GM12872 (cell line): ENCODE measurements at regions not wholly inside any gene's neighbourhood (a gene's known extent, or its start where the extent isn't known, plus 50 kb on each side); places are given as distances from the start of the nearest gene placed in this dataset.

Source experiments
- TF ChIP-seq, protein P1 (sequence below): IDR thresholded peaks from 3 replicates; pipeline ENCODE4 v1.5.1; 2011; ENCODE audit warnings: low read depth, mild to moderate bottlenecking, low read length, moderate library complexity; ENCODE audit not compliant: insufficient read depth

DNA sequence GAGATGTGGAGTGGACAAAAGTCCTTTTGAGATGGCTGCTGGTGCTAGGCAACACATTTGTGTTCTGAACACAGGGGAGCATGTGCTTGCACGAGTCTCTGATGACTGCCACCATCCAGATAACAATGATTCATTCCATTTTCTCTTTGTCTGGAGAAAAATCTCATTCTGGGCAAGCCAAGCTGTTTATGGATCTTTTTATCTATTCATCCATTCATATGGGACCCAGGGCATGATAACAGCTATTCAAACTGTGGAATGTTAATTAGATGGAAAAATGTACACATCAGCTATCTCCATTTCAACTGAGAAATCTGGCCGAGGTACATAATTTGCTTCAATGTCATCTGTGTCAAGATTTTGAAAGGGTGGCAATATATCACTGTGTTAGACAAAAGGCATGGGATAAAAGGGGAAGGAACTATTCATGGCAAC is 117.5 kb upstream of the ZBED5 start:
- TF ChIP-seq, protein P1, sequence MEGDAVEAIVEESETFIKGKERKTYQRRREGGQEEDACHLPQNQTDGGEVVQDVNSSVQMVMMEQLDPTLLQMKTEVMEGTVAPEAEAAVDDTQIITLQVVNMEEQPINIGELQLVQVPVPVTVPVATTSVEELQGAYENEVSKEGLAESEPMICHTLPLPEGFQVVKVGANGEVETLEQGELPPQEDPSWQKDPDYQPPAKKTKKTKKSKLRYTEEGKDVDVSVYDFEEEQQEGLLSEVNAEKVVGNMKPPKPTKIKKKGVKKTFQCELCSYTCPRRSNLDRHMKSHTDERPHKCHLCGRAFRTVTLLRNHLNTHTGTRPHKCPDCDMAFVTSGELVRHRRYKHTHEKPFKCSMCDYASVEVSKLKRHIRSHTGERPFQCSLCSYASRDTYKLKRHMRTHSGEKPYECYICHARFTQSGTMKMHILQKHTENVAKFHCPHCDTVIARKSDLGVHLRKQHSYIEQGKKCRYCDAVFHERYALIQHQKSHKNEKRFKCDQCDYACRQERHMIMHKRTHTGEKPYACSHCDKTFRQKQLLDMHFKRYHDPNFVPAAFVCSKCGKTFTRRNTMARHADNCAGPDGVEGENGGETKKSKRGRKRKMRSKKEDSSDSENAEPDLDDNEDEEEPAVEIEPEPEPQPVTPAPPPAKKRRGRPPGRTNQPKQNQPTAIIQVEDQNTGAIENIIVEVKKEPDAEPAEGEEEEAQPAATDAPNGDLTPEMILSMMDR: no peak

DNA sequence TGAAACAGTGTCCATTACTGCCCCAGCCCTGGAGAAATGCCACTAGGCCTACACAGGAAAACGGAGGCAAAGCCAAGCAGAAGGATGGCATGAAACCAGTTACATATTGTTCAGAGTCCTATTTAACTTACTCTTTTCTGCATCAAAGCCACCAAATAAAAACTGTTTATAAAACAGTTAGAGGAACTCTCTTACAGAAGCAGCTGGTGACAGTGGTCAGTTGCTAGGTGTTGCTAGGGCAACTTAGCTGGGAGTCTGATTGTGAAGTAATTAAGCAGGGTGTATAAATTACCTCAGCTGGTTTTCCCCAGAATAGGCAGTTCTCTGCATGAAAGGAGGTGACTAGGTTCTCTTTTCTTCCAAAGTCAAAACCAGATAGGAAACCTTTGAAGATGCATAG is 115.6 kb upstream of the ZBED5 start:
- TF ChIP-seq, protein P1: no peak

DNA sequence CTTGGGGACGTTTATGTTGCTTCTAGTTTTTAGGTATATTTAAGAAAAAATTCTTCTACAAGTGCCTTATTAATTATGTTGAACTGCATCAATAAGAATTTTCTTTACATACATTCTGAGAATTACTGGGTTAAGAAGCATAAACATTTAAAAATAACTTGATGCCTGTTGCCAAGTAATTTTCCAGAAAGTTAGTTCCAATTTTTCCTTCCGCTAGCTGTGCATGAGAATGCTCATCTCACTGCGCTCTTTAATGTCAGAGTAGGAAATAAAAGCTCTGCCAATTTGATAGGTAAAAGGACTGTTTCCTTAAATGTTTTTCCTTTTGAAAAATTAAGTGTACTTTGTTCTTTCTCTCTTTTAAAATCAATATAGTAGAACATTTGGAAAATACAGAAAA is 113.1 kb upstream of the ZBED5 start:
- TF ChIP-seq, protein P1: no peak

DNA sequence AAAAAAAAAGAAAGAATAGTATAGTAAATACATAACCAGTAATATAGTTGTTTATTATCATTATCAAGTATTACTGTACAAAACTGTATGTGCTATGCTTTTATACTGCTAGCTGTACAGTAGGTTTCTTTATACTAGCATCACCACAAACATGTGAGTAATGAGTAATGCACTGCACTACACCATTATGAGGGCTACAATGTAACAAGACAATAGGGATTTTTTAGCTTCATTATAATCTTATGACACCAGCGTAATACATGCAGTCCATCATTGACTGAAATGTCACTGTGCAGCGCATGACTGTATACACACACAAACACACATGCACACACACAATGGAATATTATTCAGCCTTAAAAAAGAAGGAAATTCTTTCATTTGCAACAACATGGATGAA is 111.5 kb upstream of the ZBED5 start:
- TF ChIP-seq, protein P1: no peak

DNA sequence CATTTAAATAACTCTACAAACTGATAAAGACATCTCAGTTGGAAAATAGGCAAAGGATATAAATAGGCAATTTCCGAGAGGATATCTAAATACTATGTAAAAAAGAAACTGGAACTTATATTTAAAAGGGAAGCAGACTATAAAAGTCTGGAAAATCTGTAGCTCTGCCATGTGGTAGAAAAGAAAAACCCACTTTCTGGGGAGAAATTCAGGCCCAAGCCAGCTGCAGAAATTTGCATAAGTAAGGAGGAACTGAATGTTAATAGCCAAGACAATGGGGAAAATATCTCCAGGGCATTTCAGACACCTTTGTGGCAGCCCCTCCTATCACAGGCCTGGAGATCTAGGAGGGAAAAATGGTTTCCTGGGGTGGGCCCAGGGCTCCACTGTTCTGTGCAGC is 97.8 kb upstream of the ZBED5 start:
- TF ChIP-seq, protein P1: no peak

DNA sequence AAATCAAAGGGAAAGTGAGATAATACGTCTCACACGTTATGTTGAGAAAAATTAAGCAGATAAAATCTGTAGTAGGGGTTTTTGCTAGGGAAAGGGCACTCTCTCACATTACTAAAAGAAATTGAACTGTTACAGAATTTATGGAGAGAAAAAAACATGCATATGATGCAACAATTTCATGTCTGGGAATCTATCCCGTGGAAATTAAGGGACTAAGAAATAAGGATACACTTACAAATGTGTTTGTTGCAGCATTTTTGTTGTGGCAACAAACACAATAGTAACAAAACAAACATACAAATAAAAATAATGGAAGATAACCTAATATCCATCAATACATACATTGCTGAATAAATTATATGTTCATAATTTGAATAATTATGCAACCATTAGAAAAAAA is 96.3 kb upstream of the ZBED5 start:
- TF ChIP-seq, protein P1: no peak

DNA sequence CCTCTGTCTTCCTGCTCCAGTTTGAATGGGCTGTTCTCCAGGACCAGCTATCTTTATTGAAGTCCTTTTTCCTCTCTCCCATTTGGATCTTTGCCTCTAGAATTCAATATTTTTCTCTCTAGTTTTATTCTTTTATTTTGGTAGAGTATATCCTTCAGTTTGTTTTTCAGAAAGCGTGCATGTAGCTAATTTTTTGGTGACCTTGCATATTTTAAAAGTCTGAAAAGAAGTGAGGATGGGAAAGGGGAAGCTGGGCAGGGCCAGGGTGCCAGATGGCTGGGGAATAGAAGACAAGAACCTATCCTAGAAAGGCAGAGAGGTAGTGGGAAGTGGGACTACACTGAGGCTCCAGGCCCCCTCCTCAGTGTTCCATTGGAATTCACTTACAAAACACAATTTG is 95.0 kb upstream of the ZBED5 start:
- TF ChIP-seq, protein P1: no peak

DNA sequence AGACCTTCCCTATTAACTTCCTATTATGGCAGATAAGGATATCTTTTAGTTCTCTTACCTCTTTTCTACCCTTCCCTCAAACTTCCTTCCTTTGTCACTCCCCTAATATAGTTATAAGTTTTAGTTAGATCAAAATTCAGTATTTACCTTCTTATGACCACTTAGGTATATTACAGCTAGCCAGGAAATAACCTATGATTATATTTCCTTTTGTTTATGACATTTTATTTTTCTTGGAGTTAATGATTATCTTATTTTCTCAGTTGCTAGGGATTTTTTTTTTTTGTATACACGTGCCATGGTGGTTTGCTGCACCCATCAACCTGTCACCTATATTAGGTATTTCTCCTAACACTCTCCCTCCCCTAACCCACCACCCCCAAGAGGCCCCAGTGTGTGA is 88.2 kb upstream of the ZBED5 start:
- TF ChIP-seq, protein P1: no peak
